ENCODE measurements at regions not wholly inside any gene's neighbourhood (a gene's known extent, or its start where the extent isn't known, plus 50 kb on each side); places are given as distances from the start of the nearest gene placed in this dataset.

DNA sequence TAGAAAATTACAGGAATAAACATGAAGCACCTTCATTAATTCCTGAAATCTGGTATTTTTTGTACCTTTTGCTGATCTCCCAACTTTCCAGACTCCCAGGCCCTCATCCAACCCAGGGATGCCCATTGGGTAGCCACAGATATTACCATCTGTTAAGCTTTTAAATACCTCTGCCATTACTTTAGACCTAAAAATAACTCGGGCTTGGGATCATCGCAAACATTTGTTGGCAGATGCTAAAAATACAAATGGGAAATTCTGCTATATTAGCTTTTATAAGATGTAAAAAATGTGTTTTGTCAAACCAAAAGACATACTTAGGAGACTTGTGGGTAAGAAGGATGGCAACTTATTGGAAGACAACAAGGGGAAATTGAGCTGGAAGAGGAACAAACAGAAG, 376.1 kb downstream of the CENPW start:
- Histone ChIP-seq H3K4me2 (ENCODE audit: control insufficient read depth, insufficient read depth) (no peak overlapping the region), H3K36me3 (ENCODE audit: control insufficient read depth in 2 of 2, insufficient read depth in 2 of 2, low read length in 1 of 2) (no peaks in the 10 kb centered on the region), H3K27me3 (replicated peaks in 1 of 2; ENCODE audit: control insufficient read depth in 2 of 2, insufficient read depth in 2 of 2, low read length in 1 of 2) (no peaks in the 10 kb centered on the region), H3K4me1 (ENCODE audit: control insufficient read depth, insufficient read depth, low read length) (peaks cover 8% of the 10 kb centered on the region), H3K9me3 (replicated peaks; ENCODE audit: control insufficient read depth, insufficient read depth, low read length) (no peaks in the 10 kb centered on the region), H2AFZ (ENCODE audit: control insufficient read depth, low read depth, low read length) (no peak overlapping the region), H3K27ac (ENCODE audit: control insufficient read depth, insufficient read depth) (no peak overlapping the region), H3K9ac (ENCODE audit: control insufficient read depth, insufficient read depth, low read length) (no peak overlapping the region), H3K4me3 (no peak overlapping the region), H3K79me2 (ENCODE audit: control insufficient read depth, insufficient read depth, low read length) (no peaks in the 10 kb centered on the region), H4K20me1 (ENCODE audit: control insufficient read depth, insufficient read depth) (no peaks in the 10 kb centered on the region)
- no TSS peak for BruUV-seq (replicated peaks)
- intact Hi-C loops (cut with micrococcal nuclease; ENCODE audit: unreplicated experiment) (no loop called here), in situ Hi-C loops (cut with MboI) (no loop called here)
- ATAC-seq (no peak), DNase-seq (ENCODE audit: low read depth, low spot score) (no peak), FAIRE-seq (no peak)
- ChIA-PET SMC1A (ENCODE audit: uncharacterized antibody, unreplicated experiment) (no interaction called here), CTCF (no interaction called here), RAD21 (ENCODE audit: unreplicated experiment) (no interaction called here), POLR2A (no interaction called here)
- TF ChIP-seq JUND (IDR thresholded peaks at IDR 0.05; ENCODE audit: low read depth, low read length), result no peak
- TF ChIP-seq WRNIP1 (IDR thresholded peaks at IDR 0.05; ENCODE audit: borderline replicate concordance, low read depth, low read length), result no peak
- TF ChIP-seq ASH2L (IDR thresholded peaks at IDR 0.05; ENCODE audit: borderline replicate concordance, low read depth), result no peak
- 54% methylated on average over 2 of the region's 2 CpGs for WGBS (ENCODE audit: insufficient coverage, insufficient replicate concordance, low lambda C conversion rate, missing lambda C conversion rate)

DNA sequence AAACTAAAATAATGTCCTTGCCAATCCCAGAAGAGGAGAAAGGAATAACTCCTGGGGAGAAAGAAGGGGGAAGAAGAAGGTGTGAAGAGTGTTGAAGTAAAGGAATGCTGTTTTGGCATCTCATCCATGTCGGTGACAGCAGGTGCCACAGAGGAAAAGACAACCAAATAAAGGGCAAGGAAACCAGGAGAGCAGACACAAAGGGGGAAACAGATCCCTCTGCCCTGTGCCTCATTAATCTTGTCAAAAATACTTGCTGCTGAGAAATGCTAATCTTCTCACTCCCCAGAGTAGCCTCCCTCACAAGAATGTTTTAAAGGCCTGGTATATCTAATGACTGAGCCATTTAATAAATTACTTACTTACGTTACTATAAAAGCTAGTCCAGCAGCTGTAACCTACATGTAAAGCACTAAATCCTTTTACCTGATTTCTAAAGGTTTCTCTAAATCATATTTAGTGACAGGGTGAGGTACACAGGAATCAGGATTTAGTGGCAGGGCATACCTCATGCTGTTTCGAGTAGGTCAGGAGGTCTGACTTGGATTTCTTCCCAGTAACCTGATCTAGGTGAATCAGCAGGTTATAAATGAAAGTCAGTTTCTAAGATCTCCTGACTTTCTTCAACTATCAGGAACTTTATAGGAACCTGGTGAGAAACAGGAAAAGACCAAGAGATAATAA, 377.1 kb downstream of the CENPW start:
- peaks cover 8% of the 10 kb centered on the region for H3K4me1 ChIP-seq (ENCODE audit: control insufficient read depth, insufficient read depth, low read length)
- CTCF ChIA-PET, result interaction anchor here (1.3 kb wide), 1 partner anchor 11 kb away, joined by 3 read pairs; no protein-coding TSS in a partner anchor
- no peaks in the 10 kb centered on the region for H3K27me3 ChIP-seq (replicated peaks in 1 of 2; ENCODE audit: control insufficient read depth in 2 of 2, insufficient read depth in 2 of 2, low read length in 1 of 2)
- no peak overlapping the region for H3K9ac ChIP-seq (ENCODE audit: control insufficient read depth, insufficient read depth, low read length)
- H3K4me2 ChIP-seq (ENCODE audit: control insufficient read depth, insufficient read depth), result no peak overlapping the region
- no peak for ATAC-seq
- no peaks in the 10 kb centered on the region for H3K36me3 ChIP-seq (ENCODE audit: control insufficient read depth in 2 of 2, insufficient read depth in 2 of 2, low read length in 1 of 2)
- H3K9me3 ChIP-seq (replicated peaks; ENCODE audit: control insufficient read depth, insufficient read depth, low read length), result no peaks in the 10 kb centered on the region
- POLR2A ChIA-PET, result no interaction called here
- no TSS peak for BruUV-seq (replicated peaks)
- WGBS (ENCODE audit: insufficient coverage, insufficient replicate concordance, low lambda C conversion rate, missing lambda C conversion rate), result 44% methylated on average over 3 of the region's 3 CpGs
- RAD21 ChIA-PET (ENCODE audit: unreplicated experiment), result no interaction called here
- intact Hi-C loops (cut with micrococcal nuclease; ENCODE audit: unreplicated experiment) (no loop called here), in situ Hi-C loops (cut with MboI) (no loop called here)
- no peak overlapping the region for H3K4me3 ChIP-seq
- DNase-seq (ENCODE audit: low read depth, low spot score), result no peak
- no peak overlapping the region for H2AFZ ChIP-seq (ENCODE audit: control insufficient read depth, low read depth, low read length)
- H3K27ac ChIP-seq (ENCODE audit: control insufficient read depth, insufficient read depth), result no peak overlapping the region
- H3K79me2 ChIP-seq (ENCODE audit: control insufficient read depth, insufficient read depth, low read length), result no peaks in the 10 kb centered on the region
- SMC1A ChIA-PET (ENCODE audit: uncharacterized antibody, unreplicated experiment), result interaction anchor here (0.7 to 1.2 kb wide), 2 partner anchors 17 to 68 kb away, joined by 3 read pairs; no protein-coding TSS in a partner anchor
- H4K20me1 ChIP-seq (ENCODE audit: control insufficient read depth, insufficient read depth), result no peaks in the 10 kb centered on the region
- no peak for TF ChIP-seq TARDBP (IDR thresholded peaks at IDR 0.05; ENCODE audit: borderline replicate concordance)
- TF ChIP-seq ZBED1 (IDR thresholded peaks at IDR 0.05; ENCODE audit: borderline replicate concordance), result no peak
- TF ChIP-seq TBL1XR1 (IDR thresholded peaks at IDR 0.05; ENCODE audit: low read depth, low read length), result no peak
- TF ChIP-seq, protein P1, sequence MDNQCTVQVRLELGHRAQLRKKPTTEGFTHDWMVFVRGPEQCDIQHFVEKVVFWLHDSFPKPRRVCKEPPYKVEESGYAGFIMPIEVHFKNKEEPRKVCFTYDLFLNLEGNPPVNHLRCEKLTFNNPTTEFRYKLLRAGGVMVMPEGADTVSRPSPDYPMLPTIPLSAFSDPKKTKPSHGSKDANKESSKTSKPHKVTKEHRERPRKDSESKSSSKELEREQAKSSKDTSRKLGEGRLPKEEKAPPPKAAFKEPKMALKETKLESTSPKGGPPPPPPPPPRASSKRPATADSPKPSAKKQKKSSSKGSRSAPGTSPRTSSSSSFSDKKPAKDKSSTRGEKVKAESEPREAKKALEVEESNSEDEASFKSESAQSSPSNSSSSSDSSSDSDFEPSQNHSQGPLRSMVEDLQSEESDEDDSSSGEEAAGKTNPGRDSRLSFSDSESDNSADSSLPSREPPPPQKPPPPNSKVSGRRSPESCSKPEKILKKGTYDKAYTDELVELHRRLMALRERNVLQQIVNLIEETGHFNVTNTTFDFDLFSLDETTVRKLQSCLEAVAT (IDR thresholded peaks at IDR 0.05), result no peak
- no peak for TF ChIP-seq IKZF2 (IDR thresholded peaks at IDR 0.05)
- no peak for TF ChIP-seq YBX1 (IDR thresholded peaks at IDR 0.05)
- TF ChIP-seq, protein P2, sequence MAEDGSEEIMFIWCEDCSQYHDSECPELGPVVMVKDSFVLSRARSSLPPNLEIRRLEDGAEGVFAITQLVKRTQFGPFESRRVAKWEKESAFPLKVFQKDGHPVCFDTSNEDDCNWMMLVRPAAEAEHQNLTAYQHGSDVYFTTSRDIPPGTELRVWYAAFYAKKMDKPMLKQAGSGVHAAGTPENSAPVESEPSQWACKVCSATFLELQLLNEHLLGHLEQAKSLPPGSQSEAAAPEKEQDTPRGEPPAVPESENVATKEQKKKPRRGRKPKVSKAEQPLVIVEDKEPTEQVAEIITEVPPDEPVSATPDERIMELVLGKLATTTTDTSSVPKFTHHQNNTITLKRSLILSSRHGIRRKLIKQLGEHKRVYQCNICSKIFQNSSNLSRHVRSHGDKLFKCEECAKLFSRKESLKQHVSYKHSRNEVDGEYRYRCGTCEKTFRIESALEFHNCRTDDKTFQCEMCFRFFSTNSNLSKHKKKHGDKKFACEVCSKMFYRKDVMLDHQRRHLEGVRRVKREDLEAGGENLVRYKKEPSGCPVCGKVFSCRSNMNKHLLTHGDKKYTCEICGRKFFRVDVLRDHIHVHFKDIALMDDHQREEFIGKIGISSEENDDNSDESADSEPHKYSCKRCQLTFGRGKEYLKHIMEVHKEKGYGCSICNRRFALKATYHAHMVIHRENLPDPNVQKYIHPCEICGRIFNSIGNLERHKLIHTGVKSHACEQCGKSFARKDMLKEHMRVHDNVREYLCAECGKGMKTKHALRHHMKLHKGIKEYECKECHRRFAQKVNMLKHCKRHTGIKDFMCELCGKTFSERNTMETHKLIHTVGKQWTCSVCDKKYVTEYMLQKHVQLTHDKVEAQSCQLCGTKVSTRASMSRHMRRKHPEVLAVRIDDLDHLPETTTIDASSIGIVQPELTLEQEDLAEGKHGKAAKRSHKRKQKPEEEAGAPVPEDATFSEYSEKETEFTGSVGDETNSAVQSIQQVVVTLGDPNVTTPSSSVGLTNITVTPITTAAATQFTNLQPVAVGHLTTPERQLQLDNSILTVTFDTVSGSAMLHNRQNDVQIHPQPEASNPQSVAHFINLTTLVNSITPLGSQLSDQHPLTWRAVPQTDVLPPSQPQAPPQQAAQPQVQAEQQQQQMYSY (CRISPR knock-in tag; IDR thresholded peaks at IDR 0.05), result no peak
- no peak for TF ChIP-seq SREBF1 (IDR thresholded peaks at IDR 0.05; ENCODE audit: low read length)
- TF ChIP-seq MEF2A (IDR thresholded peaks at IDR 0.05; ENCODE audit: insufficient read depth, low read depth, low read length), result no peak
- TF ChIP-seq MEF2B (IDR thresholded peaks at IDR 0.05; ENCODE audit: partially characterized antibody, poor library complexity, severe bottlenecking), result no peak
- no peak for TF ChIP-seq POU2F2 (IDR thresholded peaks at IDR 0.05; ENCODE audit: borderline replicate concordance, low read depth, low read length)
- FAIRE-seq, result no peak

Measured in GM12878 (cell line).